Left cardiac atrium (tissue), 4 donors: ENCODE measurements at regions not wholly inside any gene's neighbourhood (a gene's known extent, or its start where the extent isn't known, plus 50 kb on each side); places are given as distances from the start of the nearest gene placed in this dataset.

Experiments
- ATAC-seq, 2 donors: fragments of 200-7000 bp; cut with Tn5 transposase; one replicate each; pipeline ENCODE4 v1.9.1; 2020; ENCODE audit warnings: mild to moderate bottlenecking in 2 of 2, moderate library complexity in 2 of 2
- DNase-seq: peaks from one replicate; pipeline ENCODE4 v3.0.0-alpha.2; 2020
- intact Hi-C, 2 donors: fragments of 100-400 bp; cut with DNase I; formaldehyde crosslinking; loops; one replicate each; pipeline versions ENCODE4 v1.14.1 to v1.15.1; 2022 to 2023
- donor health status: DM: no; HTN: yes; CAD: no.
- donor health status: DM: no; HTN: yes; CAD: no; lungs with severe emphysema.
- donor health status: DM: yes; HTN: yes; CAD: no.
- donor health status: Dilated cardiomyopathy.

DNA sequence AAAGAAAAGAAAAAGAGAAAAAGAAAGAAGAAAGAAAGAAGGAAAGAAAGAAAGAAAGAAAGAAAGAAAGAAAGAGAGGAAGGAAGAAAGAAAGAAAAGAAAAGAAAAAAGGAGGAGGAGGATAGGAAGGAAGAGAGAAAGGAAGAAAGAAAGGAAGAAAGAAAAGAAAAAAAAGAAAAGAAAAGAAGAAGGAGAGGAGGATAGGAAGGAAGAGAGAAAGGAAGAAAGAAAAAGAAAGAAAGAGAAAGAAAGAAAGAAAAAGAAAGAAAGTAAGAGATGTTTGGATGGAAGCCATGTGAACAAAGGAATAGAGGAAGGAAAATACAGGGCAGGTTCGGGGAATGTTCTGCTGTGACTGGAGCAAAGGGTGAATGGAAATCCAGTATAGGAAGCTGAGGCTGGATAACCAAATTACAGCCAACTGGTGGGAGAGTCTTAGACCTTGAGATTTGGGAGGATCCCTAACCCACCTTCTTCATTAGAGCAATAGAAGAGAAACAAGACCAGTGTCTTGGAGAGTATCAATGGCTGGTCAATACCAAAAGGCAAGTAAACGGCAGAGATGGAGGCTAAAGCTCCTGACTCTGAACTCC is 94.9 kb downstream of the RASSF10 start:
- ATAC-seq (no peak), DNase-seq (no peak)
- intact Hi-C loops: no loop called here

DNA sequence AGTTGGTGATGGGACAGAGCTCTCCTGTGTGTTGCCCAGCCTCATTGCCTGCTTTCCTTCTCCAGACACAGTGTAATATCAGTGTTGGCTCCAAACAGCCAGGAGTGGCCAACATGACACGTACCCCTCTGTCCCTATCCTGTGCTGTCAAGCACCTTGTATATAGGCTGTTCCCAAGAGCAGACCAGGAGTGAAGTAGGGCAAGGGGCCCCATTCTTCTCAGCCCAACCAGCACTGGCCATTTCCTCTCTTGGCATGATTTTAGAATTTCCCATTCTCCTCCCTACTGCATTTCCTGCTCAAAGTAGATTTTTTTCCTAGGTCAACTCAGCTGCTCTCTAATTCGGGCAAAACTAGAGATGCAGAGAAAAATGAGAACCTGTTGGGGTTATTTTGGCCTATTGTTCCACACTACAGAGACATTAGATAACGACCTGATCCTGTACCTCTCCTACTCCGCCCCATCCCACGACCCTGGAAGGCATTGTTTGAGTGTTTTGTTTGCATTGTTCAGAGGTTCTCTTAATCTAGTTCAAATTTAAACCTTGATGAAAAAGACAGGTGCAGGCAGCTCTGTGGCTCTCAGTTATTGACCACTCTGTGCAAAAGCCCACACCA is 95.6 kb downstream of the RASSF10 start:
- intact Hi-C loops: no loop called here
- ATAC-seq (peak; percentile 65 to 67), DNase-seq (no peak)

DNA sequence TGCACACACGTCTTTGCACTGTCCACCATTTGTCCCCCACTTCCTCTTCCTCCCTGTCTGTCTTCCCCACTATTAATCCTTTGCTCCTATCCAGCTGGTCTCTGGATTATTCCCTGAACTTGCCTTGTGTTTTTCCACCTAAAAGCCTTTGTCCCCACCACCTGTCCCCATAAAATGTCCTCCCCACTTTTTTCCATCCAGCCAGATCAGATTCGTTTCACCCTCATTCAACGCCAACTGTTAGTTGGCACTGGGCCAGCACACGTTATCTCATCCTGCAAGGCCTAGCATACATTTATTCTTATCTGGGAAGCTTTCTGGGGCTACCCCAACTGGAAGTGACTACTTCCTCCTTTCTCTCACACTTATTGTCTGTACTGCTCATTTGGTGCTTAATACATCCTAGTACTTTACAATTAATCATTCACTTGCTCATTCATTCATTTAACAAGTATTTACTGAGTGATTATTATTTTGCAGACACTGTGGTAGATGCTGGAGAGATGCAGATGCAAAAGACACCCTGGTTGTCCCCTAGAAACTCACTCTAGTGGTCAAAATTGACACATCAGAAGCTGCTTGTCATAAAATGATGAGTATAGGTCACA is 96.2 kb downstream of the RASSF10 start:
- peak; percentile 50 for DNase-seq
- intact Hi-C loops: no loop called here
- ATAC-seq: peak in 1 of 2 donors; percentile 25

DNA sequence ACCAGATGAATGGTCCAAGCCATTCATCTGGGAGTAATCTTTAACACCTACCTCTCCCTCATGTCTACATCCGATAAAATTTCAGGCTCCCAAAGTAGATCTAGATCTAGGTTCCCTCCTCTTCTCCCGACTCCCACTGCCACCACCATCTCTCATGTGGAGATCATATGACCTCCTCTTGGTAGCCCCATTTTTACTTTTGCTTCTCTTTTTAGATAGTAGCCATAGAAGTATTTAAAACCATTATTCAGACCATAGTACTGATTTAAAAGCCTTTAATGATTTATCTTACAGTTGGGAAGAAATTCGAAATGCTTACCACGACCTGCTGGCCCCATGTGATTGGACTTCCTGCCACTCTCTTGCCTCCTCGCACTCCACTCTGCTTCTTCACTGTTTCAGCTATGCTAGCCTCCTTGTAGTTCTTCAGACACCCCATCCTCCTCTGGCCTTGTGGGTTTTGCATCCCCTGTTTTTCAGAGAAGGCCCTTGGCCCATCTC is 98.5 kb downstream of the RASSF10 start:
- ATAC-seq: no peak
- intact Hi-C loops: no loop called here
- no peak for DNase-seq

DNA sequence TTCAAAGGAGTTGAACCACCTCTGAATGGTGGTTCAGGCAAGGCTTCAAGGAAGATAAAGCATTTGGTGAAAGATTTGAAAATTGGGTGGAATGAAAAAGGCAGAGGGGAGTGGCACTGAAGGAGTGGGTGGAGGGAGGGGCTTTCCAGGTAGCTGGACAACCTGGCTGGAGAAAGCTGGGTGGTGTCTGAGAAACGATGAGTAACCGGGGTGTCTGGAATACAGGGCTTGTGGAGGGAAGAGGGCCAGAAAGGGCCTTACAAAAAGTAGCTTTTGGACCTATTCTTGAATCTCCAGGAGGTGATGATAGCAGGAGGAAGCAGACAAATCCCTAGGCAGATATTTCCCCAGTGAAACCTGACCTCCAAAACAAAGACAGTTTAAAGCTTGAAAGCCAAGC is 99.3 kb downstream of the RASSF10 start:
- no peak for ATAC-seq
- DNase-seq: no peak
- intact Hi-C loops: no loop called here

DNA sequence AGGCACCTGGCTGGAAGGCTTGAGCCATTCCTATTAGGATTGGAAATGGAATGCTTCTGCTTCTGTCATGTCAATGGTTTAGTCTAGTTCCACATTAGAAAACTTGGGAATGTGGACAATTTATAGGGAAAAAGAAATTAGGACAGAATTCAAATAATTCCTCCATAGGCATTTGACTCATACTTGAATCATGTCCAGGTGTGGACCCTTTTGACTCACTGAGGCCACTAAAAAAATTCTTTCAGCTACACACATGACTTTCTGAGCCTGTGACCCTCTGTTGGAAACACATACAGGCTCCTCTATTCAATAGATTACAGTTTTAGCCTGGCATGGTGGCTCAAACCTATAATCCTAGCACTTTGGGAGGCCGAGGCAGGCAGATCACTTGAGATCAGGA is 100.5 kb downstream of the RASSF10 start:
- ATAC-seq: no peak
- no peak for DNase-seq
- intact Hi-C loops: no loop called here

DNA sequence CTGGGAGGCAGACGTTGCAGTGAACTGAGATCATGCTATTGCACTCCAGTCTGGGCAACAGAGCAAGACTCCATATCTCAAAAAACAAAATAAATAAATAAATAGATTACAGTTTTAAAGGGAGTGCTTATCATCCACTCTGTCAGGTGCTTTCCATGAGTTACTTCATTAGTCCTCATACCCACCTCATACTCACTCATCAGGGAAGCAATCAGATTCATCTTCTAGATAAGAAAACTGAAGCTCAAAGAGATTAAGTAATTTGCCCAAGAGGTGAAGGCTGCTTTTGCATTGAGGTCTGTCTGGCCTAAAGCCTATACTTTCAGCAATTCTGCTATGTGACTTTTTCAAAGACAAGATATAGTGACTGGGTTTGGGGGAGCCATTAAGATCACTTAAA is 101.0 kb downstream of the RASSF10 start:
- ATAC-seq (no peak), DNase-seq (no peak)
- intact Hi-C loops: no loop called here

DNA sequence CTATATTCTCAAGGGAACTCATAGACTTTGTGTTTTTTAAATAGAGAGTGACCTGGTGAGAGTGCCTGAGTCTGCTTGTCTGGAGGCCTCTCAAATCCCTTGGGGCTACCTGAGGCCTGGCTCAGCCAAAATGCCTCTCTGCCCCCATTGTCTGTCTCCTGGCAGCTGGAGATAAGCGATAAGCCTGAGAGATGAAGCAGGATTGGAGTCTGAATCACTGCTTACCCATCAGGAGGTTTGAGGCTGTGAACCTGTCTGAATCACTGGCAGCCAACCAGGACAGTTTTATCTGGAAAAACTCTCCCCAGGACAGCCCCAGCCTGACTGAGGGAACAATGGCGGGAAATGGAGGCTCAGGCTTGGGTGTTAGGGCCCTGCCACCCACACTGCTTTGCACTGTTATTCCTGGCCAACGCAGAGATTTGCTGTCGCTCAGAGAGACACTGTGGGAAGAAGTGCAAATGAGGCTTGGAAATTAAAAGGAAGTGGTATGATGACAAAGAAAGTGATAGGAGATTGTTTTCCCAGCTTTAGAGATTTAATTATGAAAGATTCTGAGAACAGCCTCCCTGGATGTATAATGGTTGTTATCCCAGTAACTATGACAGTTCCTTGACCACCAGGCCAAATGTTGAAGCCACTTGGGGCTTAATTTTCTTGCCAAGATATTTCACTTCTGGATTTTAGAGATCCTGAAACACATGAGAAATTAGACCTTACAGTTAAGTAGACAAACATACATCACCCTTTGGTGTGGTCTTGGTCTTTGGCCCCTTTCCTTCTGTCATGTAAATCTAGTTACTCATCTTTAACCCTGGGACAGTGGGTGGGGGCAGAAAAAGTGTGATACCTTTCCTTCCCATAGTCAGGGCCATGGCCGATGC is 102.1 kb downstream of the RASSF10 start:
- intact Hi-C loops: no loop called here
- peak; percentile 63 to 89 for ATAC-seq
- peak; percentile 67 for DNase-seq

DNA sequence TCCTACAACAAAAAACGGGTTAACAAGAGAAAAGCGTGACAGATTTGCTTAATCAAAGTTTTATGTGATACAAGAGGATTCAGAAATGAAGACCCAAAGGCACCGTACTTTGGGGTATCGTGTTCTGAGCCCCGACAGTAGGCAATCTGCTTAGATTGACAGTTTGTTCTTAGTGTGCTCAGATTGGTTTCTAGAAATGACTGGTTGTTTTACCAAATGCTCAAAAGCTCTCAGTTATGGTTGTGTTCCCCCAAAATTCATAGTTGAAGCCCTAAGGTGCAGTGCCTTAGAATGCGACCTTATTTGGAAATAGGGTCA is 102.7 kb downstream of the RASSF10 start:
- intact Hi-C loops: no loop called here
- ATAC-seq: no peak
- DNase-seq: no peak

DNA sequence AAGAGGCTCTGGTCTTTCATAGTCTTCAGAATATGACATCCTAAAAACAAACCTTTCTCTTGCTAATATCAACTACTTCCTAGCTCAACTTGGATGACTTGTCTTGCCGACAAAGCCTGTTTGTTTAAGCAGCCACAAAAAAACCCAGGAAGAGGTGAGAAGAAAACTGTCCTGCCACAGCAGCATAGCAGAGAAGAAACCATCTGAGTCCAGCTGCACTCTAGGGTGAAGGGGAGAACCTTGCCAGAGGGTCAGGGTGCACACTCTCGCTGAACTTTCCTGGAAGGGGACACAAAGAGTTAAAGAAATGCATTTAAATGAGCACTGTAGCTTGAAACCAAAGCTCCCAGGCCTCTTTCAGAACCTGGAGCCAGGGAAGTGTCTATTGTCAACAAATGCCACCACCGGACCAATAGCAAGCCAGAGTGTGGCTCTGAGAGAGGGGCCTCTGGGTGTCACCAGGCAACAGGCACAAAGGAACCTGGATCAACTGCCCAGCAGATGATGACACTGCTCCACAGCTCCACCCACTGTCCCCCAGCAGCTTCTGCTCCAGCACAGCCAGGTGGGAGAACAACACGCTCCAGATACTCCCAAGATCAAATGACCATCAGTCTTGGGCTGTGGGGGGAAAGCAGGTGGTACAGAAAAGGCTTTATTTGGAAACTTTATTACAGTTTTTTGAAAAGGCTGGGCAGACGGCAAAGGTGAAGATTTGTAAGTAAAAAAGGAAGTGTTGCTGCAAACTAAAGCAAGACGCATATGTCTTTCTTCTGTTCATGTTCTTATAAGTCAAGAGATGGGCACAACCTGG is 105.7 kb downstream of the RASSF10 start:
- intact Hi-C loops: no loop called here
- no peak for ATAC-seq
- DNase-seq: no peak

DNA sequence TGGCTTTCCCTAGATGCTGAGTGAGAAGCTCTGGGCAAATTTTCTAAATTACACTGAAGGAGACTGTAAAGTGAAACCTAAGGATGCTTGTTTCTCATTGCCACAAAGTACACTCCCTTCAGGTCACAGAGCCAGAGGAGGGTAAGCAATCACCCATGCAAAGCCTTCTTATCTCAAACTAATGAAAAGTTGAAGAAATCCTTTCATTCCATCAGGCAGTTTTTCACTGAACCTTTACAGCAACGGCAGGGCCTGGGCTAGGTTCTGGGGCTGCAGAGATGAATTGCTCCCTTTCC is 106.2 kb downstream of the RASSF10 start:
- ATAC-seq: no peak
- DNase-seq: no peak
- intact Hi-C loops: no loop called here

DNA sequence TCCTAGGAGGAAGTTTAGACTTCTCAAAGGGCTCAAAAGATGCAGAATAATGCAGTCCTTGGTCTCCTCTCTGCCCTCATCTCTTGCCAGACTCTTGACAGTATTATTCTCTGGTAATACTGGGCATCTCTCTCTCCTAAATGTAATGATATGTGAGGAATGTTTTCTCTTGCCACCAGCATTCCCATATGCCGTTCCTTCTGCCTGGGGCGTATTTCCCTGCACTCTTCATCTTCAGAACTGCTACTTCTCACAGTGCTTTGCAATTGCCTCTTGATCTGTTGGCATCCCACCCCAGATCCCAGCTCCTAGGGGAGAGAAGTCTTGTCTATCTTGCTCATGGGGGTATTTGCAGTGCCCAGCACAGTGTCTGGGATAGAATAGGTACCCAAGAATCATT is 107.4 kb downstream of the RASSF10 start:
- ATAC-seq (no peak), DNase-seq (no peak)
- intact Hi-C loops: no loop called here

DNA sequence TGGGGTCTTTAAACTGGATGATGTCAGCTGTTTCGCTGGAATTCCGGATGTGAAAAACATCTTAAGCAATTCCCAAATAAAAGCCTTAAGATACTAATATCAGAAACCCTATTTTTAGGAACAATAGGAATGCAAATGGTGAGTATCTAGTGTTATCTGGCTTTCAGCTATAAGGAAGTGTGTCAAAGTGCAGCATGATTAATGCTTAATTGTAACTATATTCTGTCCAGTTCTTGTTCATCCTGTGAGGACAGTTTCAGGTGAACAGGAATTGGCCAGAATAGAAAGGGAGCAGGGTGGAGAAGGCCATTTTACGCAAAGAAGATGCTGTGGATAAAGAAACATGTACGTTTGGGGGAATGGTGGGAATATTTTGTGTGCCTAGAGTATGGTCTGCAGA is 108.2 kb downstream of the RASSF10 start:
- no peak for ATAC-seq
- DNase-seq: no peak
- intact Hi-C loops: no loop called here

DNA sequence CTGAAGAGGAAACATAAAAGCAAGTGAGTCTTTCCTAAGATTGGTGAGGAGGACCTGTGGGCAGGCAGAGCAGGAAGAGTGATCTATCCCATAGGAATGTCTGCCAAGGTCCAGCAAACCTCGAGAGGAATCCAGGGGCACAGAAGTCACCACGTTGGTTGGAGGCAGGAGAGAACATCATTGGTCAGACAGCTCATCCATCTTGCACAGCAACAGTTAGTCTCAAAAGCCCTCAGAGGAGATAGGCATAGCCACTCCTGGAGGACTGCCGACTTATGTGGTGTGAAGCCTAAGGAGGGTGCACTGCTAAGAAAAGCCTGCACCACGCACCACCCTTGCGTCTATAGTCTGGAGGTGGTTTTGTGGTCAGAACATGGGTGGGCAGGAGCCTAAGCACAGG is 109.1 kb downstream of the RASSF10 start:
- no peak for ATAC-seq
- intact Hi-C loops: no loop called here

DNA sequence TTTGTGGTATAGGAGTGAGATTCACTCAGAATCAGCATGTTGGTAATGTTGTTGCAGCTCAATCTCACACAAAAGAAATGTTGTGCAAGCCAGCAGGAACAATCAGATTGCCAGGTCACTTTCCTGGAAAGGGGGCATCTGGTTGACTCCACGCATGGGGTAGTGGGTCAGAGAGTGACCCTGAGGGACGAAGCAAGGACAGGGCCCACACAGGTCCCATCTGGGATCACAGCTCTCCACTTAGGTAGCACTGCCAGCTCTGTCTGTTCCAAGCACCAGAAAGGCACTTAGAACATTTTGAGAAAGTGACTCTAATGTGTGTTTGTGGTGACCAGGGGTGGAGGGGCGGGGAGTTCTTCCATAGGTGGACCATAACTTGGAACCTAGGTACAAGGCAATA is 109.5 kb downstream of the RASSF10 start:
- DNase-seq (no peak), ATAC-seq (no peak)
- intact Hi-C loops: no loop called here

More for the DNA sequence above, 109.1 kb downstream of the RASSF10 start:
- DNase-seq: no peak

DNA sequence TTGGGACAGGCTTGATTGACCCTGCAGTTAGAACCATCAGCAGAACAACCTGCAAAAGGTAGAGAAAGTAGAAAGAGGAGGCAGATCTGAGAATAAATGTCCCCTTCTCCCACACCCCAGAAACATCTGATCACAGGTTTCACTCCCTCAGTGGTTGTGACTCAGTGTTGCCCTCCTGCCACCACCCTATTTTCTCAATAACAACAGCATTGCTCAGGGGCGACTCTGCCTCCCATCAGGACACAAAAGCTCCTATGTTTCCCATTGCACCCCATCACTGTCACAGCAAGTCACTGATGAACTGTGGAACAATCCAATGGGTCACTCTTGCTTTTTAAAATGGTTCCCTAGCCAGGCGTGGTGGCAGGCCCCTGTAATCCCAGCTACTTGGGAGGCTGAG is 110.2 kb downstream of the RASSF10 start:
- ATAC-seq (no peak), DNase-seq (no peak)
- intact Hi-C loops: no loop called here

DNA sequence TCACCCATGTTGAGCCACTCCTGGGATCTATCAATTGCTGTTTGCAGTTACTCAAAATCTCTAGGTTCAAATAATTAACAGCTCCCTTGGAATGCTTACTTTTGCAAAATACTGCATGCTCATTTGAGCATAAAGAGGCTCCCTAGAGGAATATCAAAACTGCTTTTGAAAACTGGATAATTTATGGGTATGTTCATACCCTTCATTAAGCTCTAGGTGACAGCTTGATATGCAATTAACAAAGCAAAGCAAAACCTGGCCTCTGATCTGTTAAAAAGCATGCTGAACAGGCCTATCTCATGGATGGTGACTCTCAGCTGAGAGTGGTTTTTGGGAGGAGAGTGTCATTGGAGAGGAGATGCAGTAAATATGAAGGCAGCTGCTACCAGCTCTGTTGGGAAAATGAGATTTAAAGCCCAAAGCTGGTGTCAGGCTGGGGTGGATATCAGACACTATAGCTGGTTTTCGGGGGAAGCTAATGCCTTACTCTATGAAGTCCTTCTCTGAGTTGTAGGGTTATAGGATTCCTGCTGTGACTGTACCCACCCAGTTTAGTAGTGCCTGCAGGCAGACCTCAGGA is 110.9 kb downstream of the RASSF10 start:
- ATAC-seq (no peak), DNase-seq (no peak)
- intact Hi-C loops: no loop called here

DNA sequence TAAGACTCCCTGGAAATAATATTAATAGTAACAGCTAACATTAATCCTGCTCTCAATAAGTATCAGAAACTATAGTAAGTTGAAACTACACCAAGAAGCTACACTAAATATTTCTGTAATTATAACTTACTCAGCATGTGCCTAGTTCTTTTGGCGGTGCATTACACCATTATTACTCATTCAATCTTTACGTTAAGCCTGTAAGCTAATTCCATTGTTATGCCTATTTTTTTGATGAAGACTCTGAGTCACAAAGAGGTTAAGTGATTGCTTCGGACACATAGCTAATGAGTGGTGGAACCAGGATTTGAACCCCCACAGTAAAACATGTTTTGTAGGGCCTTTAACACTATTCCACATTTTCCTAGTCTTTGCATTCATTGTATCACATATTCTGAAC is 111.6 kb downstream of the RASSF10 start:
- intact Hi-C loops: no loop called here
- ATAC-seq (no peak), DNase-seq (no peak)

DNA sequence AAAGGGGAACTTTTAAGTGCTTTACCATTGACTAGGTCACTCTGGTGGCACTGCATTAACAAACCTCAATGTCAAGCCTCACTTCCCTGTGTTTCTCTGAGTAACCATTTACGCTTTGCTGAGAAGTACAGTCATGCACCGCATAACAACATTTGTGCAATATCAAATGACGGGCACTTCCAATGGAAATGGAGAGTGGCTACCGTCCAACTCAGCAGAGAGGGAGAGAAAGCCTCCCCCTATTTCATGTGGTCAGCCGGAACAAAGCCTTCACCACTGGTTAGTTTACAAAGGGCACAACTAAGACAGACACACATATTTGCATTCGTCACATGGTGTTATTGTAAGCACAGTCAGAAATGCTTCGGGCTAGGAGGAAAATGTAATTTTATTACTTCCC is 117.3 kb downstream of the RASSF10 start:
- intact Hi-C loops: no loop called here
- ATAC-seq: no peak

More for the DNA sequence above, 117.3 kb downstream of the RASSF10 start:
- no peak for DNase-seq
